Forelimb muscle (tissue), 1 donor: ENCODE measurements at regions not wholly inside any gene's neighbourhood (a gene's known extent, or its start where the extent isn't known, plus 50 kb on each side); places are given as distances from the start of the nearest gene placed in this dataset.
"Not testable (repeated sequence)": the region's sequence is repeated elsewhere in the genome, so short reads cannot be mapped to it uniquely, and the experiment has no call there.

Experiments
- DNase-seq: peaks from one replicate; pipeline ENCODE4 v3.0.0-alpha.2; 2013; ENCODE audit warnings: low read depth

GRCh38 chr4:138507522-138507921 is 265.4 kb upstream of the SLC7A11 start:
- DNase-seq: no peak

DNA sequence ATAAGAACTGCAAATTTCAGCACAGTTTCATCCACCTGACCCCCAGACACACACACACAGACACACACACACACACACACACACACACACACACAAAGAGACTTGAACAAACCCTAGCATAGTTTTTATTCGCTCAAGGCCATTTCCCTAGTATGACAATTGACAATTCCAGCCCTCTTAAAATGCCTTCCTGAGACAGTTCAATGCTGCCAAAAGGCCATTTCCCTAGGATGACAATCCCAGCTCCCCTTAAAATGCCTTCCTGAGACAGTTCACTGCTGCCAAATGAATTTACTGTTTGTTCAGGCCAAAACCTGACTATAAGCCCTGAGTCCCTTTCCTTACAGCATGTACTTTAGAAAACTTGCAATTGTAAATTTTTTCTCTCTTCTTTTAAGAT is 259.5 kb upstream of the SLC7A11 start:
- no peak for DNase-seq

- no peak for DNase-seq
Measured at GRCh38 chr4:138500869-138501268, 258.7 kb upstream of the SLC7A11 start.

DNA sequence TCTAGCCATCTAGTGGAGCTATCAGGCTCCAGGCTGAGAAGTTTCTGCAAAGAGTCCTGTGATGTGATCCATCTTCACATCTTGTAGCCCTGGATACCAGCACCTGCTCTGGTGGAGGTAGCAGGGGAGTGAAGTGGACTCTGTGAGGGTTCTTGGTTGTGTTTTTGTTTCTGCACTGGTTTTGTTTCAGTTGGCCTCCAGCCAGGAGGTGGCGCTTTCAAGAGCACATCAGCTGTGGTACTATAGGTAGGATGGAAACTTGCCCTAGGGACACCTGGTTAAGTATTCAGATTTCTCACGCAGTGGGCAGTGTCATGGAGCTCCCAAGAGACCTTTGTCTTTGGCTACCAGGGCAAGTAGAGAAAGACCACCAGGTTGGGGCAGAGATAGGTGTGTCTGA is 257.5 kb upstream of the SLC7A11 start:
- DNase-seq: no peak

DNA sequence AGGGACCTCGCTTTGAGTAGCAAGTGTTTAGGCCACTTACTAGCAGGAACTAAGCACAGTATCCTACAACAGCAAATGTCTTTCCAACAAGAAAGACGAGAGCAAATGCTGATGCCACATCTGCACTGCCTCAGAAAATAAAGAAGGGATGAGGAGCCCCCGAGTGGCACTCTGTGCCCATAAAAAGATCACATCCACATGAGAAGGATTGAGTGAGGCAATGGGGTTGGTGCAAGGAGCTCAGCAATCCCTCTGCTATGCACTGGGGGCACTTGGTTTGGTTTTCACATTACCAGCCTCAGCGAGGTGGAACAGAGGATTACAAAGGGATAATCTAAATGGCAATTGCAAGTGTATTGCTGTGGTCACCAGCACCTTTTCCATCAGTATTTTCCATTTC is 252.8 kb upstream of the SLC7A11 start:
- no peak for DNase-seq

DNA sequence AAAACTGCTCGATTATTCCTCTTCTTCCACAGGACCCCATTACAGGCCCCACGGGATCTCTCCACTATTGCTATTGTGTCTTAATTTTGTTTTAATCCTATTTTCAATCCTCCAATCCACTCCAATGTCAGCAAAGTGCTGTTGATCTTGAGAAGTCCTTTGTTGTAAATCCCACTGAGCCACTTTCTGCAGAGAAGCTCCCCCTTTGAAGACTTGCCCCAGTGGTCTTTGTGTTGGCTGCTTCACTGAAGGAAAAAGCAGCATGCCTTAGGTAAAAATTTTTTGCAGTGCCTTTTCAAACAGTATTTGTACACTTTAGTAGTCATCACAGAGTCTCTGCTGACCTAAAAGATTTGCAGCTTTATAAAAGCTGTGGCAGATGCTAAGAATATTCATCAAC is 252.0 kb upstream of the SLC7A11 start:
- no peak for DNase-seq

DNA sequence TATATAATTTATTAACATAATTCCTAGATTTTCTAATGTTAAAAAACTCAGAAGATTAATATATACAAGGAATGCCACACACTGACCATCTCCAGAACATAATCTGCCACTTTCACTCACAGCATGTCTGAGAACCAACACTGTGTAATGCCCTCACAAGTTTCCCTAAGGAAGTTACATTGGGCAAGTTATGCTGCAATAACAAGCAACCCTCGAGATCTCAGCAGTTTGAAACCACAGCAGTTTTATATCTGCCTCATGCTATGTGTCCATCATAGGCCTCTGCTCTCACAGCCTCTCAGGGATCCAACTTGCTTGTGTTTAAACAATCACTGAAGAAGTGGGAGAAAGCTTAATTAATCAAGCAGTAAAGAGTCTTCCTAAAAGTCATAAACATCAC is 250.0 kb upstream of the SLC7A11 start:
- no peak for DNase-seq

GRCh38 chr4:138488533-138488932 is 246.4 kb upstream of the SLC7A11 start:
- no peak for DNase-seq

DNA sequence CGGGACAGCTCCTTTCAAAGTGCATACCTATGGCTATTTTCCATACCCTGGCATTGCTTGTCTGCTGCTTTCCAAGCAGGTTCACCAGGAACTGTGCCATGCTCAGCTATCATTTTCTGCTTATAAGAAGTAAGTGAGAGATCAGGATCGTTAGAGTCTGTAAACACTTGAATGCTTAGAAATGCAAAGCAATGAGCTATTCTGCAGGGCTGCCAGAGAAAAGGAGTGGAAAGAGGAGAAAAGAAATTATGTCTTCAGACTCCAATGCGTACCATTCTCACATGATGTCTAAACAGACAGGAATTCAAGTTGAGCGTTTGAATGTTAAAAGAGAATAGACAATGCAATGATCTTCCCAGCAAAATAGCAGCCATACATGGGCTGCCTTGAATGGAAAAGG is 245.5 kb upstream of the SLC7A11 start:
- no peak for DNase-seq

DNA sequence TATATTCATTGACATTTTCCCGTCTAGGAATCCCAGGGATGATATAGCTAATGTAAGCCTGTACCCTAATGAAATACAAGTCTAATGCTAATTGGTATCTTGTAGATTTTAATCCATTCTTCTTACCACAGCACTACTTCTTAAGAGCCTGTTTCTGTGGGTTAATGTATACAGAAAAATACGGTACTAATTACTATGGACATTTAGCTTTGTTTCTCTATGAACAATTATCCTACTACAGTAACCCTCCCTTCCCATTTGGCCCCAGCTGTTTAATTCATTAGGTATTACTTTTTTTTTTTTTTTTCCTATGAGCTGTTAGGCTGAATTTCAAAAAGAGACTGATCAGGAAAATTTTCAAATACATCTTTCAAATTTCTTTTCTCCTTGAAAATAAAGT is 245.1 kb upstream of the SLC7A11 start:
- no peak for DNase-seq

GRCh38 chr4:138485498-138485897 is 243.3 kb upstream of the SLC7A11 start:
- no peak for DNase-seq

GRCh38 chr4:138475116-138475515 is 233.0 kb upstream of the SLC7A11 start:
- DNase-seq: no peak

DNA sequence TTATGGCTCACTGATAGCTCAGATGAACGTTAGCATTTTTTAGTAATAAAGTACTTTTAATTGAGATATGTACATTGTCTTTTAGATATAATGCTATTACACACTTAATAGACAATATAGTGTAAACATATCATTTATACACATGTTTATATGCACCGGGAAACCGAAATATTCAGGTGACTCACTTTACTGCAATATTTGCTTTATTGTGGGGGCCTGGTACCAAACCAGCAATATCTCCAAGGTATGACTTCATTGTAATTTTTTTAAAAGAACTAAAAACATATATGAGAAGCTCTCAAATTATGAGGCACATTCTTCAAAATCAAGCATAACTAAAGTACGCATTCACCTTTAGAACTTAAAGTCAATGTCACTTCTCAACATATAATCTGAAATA is 231.2 kb upstream of the SLC7A11 start:
- DNase-seq: no peak

DNA sequence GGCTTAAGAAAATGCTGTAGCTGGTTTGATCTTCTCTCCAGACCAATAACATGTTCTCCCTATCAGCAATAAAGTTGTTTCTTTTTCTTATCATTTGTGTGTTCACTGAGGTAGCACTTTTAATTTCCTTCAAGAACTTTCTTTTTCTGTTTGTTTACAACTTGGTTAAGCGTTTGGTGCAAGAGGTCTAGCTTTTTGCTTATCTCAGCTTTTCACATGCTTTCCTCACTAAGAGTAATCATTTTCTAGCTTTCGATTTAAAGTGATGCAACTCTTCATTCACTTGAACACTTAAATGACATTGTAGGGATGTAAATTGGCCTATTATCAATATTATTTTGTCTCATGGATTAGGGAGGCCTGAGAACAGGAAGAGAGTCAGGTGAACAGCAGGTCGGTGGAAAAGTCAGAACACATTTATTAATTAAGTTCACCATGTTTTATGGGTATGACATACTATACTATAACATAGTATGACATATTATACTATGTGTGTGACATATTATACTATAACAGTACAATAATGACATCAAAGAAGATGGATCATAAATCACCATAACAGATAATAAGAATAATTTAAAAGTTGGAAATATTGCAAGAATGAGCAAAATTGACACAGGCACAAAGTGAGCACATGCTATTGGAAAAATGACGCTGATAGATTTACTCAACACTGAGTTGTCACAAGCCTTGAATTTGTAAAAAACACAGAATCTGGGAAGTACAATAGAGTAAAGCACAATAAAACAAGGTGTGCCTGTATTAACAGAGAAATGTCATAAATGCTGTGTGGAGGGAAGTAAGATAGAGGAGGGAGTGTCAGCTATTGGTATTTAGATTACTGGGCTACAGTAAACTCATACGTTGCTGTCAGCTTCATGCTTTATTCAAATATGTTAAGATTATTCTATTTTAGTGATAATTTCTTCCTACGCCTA is 218.6 kb upstream of the SLC7A11 start:
- no peak for DNase-seq

DNA sequence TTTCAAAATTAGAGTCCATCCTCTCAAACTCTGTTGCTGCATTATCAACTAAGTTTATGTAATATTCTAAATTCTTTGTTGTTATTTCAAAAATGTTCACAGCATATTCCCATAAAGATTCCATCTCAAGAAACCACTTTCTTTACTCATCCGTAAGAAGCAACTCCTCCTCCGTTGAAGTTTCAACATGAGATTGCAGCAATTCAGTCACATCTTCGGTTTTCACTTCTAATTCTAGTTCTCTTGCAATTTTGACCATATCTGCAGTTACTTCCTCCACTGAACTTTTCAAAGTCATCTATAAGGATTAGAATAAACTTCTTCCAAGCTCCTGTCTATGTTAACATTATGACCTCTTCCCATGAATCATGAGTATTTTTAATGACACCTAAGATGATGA is 216.6 kb upstream of the SLC7A11 start:
- no peak for DNase-seq

GRCh38 chr4:138456349-138456748 is 214.2 kb upstream of the SLC7A11 start:
- not testable (repeated sequence) for DNase-seq

DNA sequence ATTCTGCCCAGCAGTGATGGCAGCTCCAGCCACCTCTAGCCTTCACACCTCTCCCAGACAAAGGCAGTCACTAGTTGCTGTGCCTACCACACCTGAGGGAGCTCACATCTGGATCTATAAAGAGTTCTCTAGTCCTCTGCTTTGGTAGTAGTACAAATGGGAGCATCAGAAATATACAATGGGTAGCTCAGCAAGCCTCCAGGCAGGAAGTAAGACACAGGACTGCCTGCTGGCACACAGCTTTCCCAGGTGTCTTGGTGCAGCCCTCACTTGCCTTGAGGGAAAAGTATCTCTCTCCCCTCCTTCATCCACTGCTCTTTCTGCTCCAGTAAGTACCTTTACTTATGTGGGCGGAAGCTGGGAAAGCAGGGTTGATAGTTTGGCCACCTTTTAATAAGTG is 212.9 kb upstream of the SLC7A11 start:
- DNase-seq: no peak

DNA sequence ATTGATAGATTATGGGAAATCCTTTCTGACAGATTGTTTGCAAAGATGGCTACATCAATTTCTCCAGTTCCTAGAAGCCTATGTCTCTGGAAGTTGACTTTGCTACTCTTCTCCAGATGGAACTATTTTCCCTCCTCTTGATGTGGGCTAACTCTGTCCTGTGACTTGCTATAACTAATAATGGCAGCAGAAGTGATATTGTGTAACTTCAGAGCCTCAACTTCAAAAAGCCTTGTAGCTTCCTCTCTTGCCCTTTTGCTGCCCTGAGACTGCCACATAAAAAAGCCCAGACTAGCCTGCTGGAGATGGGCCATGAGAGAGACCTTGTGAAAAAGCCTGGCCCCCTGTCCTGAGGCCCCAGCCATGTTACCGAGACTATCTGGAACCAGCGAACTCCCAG is 210.7 kb upstream of the SLC7A11 start:
- DNase-seq: no peak

GRCh38 chr4:138451276-138451663 is 209.1 kb upstream of the SLC7A11 start:
- DNase-seq: no peak

DNA sequence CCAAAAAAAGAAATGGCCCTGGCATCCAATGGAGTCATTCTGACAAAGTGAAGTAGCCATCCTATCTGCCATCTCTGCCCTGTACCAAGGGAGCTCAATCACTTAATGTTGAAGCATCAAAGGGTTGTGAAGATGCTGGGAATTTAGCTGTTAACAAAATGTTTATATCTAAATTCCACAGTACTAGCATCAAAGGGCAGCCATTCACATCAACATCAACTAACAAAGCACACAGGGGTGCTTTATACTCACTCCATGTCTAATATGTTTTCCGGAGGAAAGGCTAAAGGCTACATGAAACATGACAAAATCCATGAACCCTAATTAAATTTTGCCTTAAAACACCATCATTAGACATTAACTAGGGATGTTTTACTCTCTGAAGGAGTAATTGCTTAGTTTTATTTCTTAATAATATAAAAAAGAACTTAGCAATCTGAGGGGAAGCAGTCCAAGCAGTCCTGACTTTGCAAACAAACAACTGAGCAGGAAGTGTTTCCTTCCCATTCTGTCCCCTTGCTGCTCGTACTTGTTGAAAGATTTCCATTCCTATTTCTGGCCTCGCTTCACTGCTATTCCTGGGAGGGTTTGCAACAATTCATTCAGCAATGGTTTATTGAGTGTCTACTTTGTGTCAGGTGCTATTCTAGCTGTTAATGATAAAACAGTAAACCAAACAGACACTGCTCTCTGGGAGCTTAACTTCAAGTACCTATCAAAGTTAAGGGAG is 208.6 kb upstream of the SLC7A11 start:
- DNase-seq: peak; percentile 22

DNA sequence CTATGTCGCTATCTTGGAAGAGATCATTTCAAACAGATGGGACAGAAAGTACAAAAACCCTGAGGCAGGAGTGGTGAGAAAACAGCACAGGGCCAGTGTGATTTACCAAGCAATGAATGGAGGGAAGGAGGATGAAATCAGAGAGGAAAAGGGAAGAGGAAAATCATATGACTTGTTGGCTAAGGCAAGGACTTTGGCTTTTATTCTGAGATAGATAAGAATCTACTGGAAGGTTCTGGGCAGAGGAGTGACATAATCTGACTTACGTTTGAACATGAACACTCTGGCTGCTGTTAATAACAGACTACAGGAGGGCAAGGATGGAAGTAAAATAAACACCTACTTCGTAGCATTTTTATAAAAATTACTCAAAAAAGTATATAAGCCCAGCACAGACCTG is 207.8 kb upstream of the SLC7A11 start:
- DNase-seq: no peak

GRCh38 chr4:138448169-138448568 is 206.0 kb upstream of the SLC7A11 start:
- DNase-seq: no peak

GRCh38 chr4:138446456-138446855 is 204.3 kb upstream of the SLC7A11 start:
- DNase-seq: no peak
